ENCODE measurements at regions not wholly inside any gene's neighbourhood (a gene's known extent, or its start where the extent isn't known, plus 50 kb on each side); places are given as distances from the start of the nearest gene placed in this dataset.

GRCh38 chr15:61582092-61582491, 353.0 kb upstream of the RORA start:
- DNase-seq (ENCODE audit: low spot score): no peak
- Histone ChIP-seq H3K27ac (no peak overlapping the region), H3K9me3 (ENCODE audit: low read depth) (peaks cover 3% of the 10 kb centered on the region), H2AFZ (no peak overlapping the region), H3K4me1 (ENCODE audit: insufficient read depth) (no peaks in the 10 kb centered on the region), H3K9me2 (replicated peaks; ENCODE audit: insufficient read depth) (no peaks in the 10 kb centered on the region), H3K27me3 (no peaks in the 10 kb centered on the region), H3K36me3 (replicated peaks; ENCODE audit: insufficient read depth, low read depth) (no peaks in the 10 kb centered on the region), H4K20me1 (ENCODE audit: insufficient read depth, poor library complexity, severe bottlenecking) (no peaks in the 10 kb centered on the region), H3K79me2 (no peaks in the 10 kb centered on the region), H3K4me3 (no peak overlapping the region), H3K4me2 (no peak overlapping the region)
- WGBS (ENCODE audit: low lambda C conversion rate, missing lambda C conversion rate): 41% methylated on average over 1 of the region's 1 CpG
- TF ChIP-seq EZH2phosphoT487 (IDR thresholded peaks at IDR 0.05; ENCODE audit: low read depth, severe bottlenecking, unreplicated experiment): no peak
- TF ChIP-seq, protein P1, sequence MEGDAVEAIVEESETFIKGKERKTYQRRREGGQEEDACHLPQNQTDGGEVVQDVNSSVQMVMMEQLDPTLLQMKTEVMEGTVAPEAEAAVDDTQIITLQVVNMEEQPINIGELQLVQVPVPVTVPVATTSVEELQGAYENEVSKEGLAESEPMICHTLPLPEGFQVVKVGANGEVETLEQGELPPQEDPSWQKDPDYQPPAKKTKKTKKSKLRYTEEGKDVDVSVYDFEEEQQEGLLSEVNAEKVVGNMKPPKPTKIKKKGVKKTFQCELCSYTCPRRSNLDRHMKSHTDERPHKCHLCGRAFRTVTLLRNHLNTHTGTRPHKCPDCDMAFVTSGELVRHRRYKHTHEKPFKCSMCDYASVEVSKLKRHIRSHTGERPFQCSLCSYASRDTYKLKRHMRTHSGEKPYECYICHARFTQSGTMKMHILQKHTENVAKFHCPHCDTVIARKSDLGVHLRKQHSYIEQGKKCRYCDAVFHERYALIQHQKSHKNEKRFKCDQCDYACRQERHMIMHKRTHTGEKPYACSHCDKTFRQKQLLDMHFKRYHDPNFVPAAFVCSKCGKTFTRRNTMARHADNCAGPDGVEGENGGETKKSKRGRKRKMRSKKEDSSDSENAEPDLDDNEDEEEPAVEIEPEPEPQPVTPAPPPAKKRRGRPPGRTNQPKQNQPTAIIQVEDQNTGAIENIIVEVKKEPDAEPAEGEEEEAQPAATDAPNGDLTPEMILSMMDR (IDR thresholded peaks at IDR 0.05; ENCODE audit: poor library complexity): no peak
- TF ChIP-seq EZH2 (IDR thresholded peaks at IDR 0.05; ENCODE audit: borderline replicate concordance): no peak

DNA sequence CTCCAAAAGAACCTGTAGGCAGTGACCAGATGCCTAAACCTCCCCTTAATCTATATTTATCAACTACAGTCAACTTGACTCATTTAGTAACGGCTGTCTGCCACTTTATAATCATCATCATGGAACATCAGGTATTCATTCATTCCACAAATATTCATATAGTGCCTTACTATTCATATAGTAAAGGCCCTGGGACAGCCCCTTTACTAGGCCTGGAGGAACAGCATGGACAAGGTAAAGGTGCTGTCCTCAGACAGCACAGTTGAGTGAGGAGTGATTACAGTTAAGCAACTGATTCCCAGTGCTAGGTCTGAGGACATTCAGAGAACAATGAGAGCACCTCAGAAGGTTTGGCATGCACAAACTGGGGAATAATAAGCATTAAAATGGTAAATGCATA, 346.5 kb upstream of the RORA start:
- H3K27me3 ChIP-seq: no peaks in the 10 kb centered on the region
- no peaks in the 10 kb centered on the region for H3K79me2 ChIP-seq
- no peak overlapping the region for H3K27ac ChIP-seq
- WGBS (ENCODE audit: low lambda C conversion rate, missing lambda C conversion rate): 93% methylated on average over 1 of the region's 1 CpG
- no peaks in the 10 kb centered on the region for H3K9me2 ChIP-seq (replicated peaks; ENCODE audit: insufficient read depth)
- H3K9me3 ChIP-seq (ENCODE audit: low read depth): peaks cover 3% of the 10 kb centered on the region
- DNase-seq (ENCODE audit: low spot score): no peak
- no peak overlapping the region for H3K4me3 ChIP-seq
- no peak overlapping the region for H2AFZ ChIP-seq
- no peaks in the 10 kb centered on the region for H3K36me3 ChIP-seq (replicated peaks; ENCODE audit: insufficient read depth, low read depth)
- no peaks in the 10 kb centered on the region for H3K4me1 ChIP-seq (ENCODE audit: insufficient read depth)
- no peak for TF ChIP-seq EZH2 (IDR thresholded peaks at IDR 0.05; ENCODE audit: borderline replicate concordance)
- TF ChIP-seq EZH2phosphoT487 (IDR thresholded peaks at IDR 0.05; ENCODE audit: low read depth, severe bottlenecking, unreplicated experiment): no peak
- TF ChIP-seq, protein P1 (IDR thresholded peaks at IDR 0.05; ENCODE audit: poor library complexity): no peak
- H3K4me2 ChIP-seq: no peak overlapping the region
- no peaks in the 10 kb centered on the region for H4K20me1 ChIP-seq (ENCODE audit: insufficient read depth, poor library complexity, severe bottlenecking)

DNA sequence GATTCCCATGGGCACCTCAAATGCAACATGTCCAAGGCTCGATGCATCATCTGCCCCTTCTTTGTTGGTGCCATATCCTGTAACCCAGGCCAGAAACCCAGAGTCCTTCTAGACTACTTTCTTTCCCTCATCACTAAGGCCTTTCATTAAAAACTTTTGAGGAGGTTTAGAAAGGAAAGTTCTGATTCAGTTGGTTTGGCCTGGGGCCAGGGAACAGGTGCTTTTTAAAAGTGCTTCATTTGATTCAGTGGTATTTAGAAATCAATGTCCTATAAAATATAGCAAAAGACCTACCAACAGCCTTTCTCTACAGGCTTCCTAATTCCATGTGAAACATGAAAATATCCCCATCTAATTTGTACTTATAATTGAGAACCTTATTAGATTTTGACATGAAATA, 341.9 kb upstream of the RORA start:
- H3K27ac ChIP-seq: no peak overlapping the region
- no peak overlapping the region for H3K4me3 ChIP-seq

More for the DNA sequence above, 341.9 kb upstream of the RORA start:
- no peak for DNase-seq (ENCODE audit: low spot score)
- no peaks in the 10 kb centered on the region for H3K4me1 ChIP-seq (ENCODE audit: insufficient read depth)
- H3K27me3 ChIP-seq: no peaks in the 10 kb centered on the region
- TF ChIP-seq, protein P1 (IDR thresholded peaks at IDR 0.05; ENCODE audit: poor library complexity): no peak
- no peak for TF ChIP-seq EZH2phosphoT487 (IDR thresholded peaks at IDR 0.05; ENCODE audit: low read depth, severe bottlenecking, unreplicated experiment)
- TF ChIP-seq EZH2 (IDR thresholded peaks at IDR 0.05; ENCODE audit: borderline replicate concordance): no peak
- H3K36me3 ChIP-seq (replicated peaks; ENCODE audit: insufficient read depth, low read depth): no peaks in the 10 kb centered on the region
- H3K4me2 ChIP-seq: no peak overlapping the region
- no peaks in the 10 kb centered on the region for H4K20me1 ChIP-seq (ENCODE audit: insufficient read depth, poor library complexity, severe bottlenecking)
- 95% methylated on average over 1 of the region's 1 CpG for WGBS (ENCODE audit: low lambda C conversion rate, missing lambda C conversion rate)
- H3K79me2 ChIP-seq: no peaks in the 10 kb centered on the region
- no peaks in the 10 kb centered on the region for H3K9me2 ChIP-seq (replicated peaks; ENCODE audit: insufficient read depth)
- H2AFZ ChIP-seq: no peak overlapping the region
- no peaks in the 10 kb centered on the region for H3K9me3 ChIP-seq (ENCODE audit: low read depth)
